NCI-H510A treated with DMSO at 0.1 percent for 48 hours (cell line): ENCODE measurements at regions not wholly inside any gene's neighbourhood (a gene's known extent, or its start where the extent isn't known, plus 50 kb on each side); places are given as distances from the start of the nearest gene placed in this dataset.
"Not testable (repeated sequence)": the region's sequence is repeated elsewhere in the genome, so short reads cannot be mapped to it uniquely, and the experiment has no call there.

Source experiments
- DNase-seq: peaks from one replicate; lab custom pipeline; 2025; lab: John Stamatoyannopoulos, UW

GRCh38 chr3:110400315-110400714 is 671.3 kb upstream of the NECTIN3 start:
- no peak for DNase-seq

- DNase-seq = no peak
Observed at GRCh38 chr3:110405830-110406585, 665.6 kb upstream of the NECTIN3 start.

GRCh38 chr3:110413266-110413665 is 658.4 kb upstream of the NECTIN3 start:
- no peak for DNase-seq

GRCh38 chr3:110413807-110414748 is 657.5 kb upstream of the NECTIN3 start:
- no peak for DNase-seq

- no peak for DNase-seq
Observed at GRCh38 chr3:110414855-110415254, 656.8 kb upstream of the NECTIN3 start.

GRCh38 chr3:110419096-110419495 is 652.5 kb upstream of the NECTIN3 start:
- no peak for DNase-seq

- DNase-seq = no peak
Observed at GRCh38 chr3:110419601-110420000, 652.0 kb upstream of the NECTIN3 start.

- no peak for DNase-seq
Observed at GRCh38 chr3:110420158-110420641, 651.4 kb upstream of the NECTIN3 start.

GRCh38 chr3:110423276-110423675 is 648.3 kb upstream of the NECTIN3 start:
- DNase-seq = no peak

GRCh38 chr3:110430146-110430545 is 641.5 kb upstream of the NECTIN3 start:
- no peak for DNase-seq

GRCh38 chr3:110436209-110436608 is 635.4 kb upstream of the NECTIN3 start:
- no peak for DNase-seq

- DNase-seq = not testable (repeated sequence)
Observed at GRCh38 chr3:110440066-110440653, 631.5 kb upstream of the NECTIN3 start.

GRCh38 chr3:110454066-110454465 is 617.5 kb upstream of the NECTIN3 start:
- no peak for DNase-seq

GRCh38 chr3:110456001-110456400 is 615.6 kb upstream of the NECTIN3 start:
- no peak for DNase-seq

- DNase-seq = no peak
Observed at GRCh38 chr3:110456438-110457138, 615.0 kb upstream of the NECTIN3 start.

- DNase-seq = no peak
Observed at GRCh38 chr3:110457508-110457907, 614.1 kb upstream of the NECTIN3 start.

- no peak for DNase-seq
Observed at GRCh38 chr3:110459021-110459420, 612.6 kb upstream of the NECTIN3 start.

GRCh38 chr3:110470310-110470709 is 601.3 kb upstream of the NECTIN3 start:
- no peak for DNase-seq

GRCh38 chr3:110473405-110473804 is 598.2 kb upstream of the NECTIN3 start:
- no peak for DNase-seq

GRCh38 chr3:110474397-110474796 is 597.2 kb upstream of the NECTIN3 start:
- no peak for DNase-seq

- no peak for DNase-seq
Observed at GRCh38 chr3:110478377-110479054, 593.1 kb upstream of the NECTIN3 start.
